H1 (cell line): ENCODE measurements at regions not wholly inside any gene's neighbourhood (a gene's known extent, or its start where the extent isn't known, plus 50 kb on each side); places are given as distances from the start of the nearest gene placed in this dataset.

Experiments used
- ASH2L ChIP-seq: fragments of 200-600, 300-600 bp; sonication (generic); IDR thresholded peaks from one replicate; pipeline ENCODE4 v1.7.1; 2017; ENCODE audit warnings: low read length
- BRCA1 ChIP-seq: IDR thresholded peaks from 2 replicates; pipeline ENCODE4 v1.6.1; 2012; ENCODE audit warnings: low read depth, low read length, improper control_type of control experiment
- CTCF ChIP-seq, 3 experiments: IDR thresholded peaks; 1 replicate in 2 of 3; 2 replicates in 1 of 3; pipeline versions ENCODE4 v1.5.1 to v1.6.1; 2011; ENCODE audit warnings: low read length in 3 of 3, mild to moderate bottlenecking in 3 of 3, inconsistent platforms in 2 of 3, low read depth in 1 of 3, moderate library complexity in 1 of 3; ENCODE audit not compliant: insufficient read depth in 1 of 3; ENCODE audit errors: control extremely low read depth in 1 of 3
- EP300 ChIP-seq, 2 experiments: IDR thresholded peaks; 1 replicate in 1 of 2; 2 replicates in 1 of 2; pipeline ENCODE4 v1.6.1; 2011 to 2012; ENCODE audit warnings: low read depth in 2 of 2, low read length in 2 of 2, mild to moderate bottlenecking in 2 of 2, borderline replicate concordance in 1 of 2, inconsistent platforms in 1 of 2, moderate library complexity in 1 of 2
- EZH2 ChIP-seq: fragments of 200-600 bp; sonication (generic); IDR thresholded peaks from 2 replicates; pipeline ENCODE4 v1.7.1; 2012; ENCODE audit warnings: low read depth, mild to moderate bottlenecking, moderate library complexity, low read length, inconsistent platforms; ENCODE audit not compliant: severe bottlenecking
- MAX ChIP-seq: IDR thresholded peaks from 2 replicates; pipeline ENCODE4 v1.6.1; 2012; ENCODE audit warnings: inconsistent platforms
- PHF8 ChIP-seq: fragments of 200-600 bp; sonication (generic); conservative IDR thresholded peaks from 2 replicates; pipeline ENCODE4 v1.7.1; 2012; ENCODE audit warnings: low read depth, mild to moderate bottlenecking, inconsistent platforms, low read length, moderate library complexity
- POLR2A ChIP-seq, 2 experiments: IDR thresholded peaks; 1 replicate in 1 of 2; 2 replicates in 1 of 2; pipeline ENCODE4 v1.6.1; 2011; ENCODE audit warnings: low read depth in 2 of 2, low read length in 2 of 2, mild to moderate bottlenecking in 2 of 2; ENCODE audit errors: control extremely low read depth in 1 of 2
- RAD21 ChIP-seq, 2 experiments: IDR thresholded peaks in 1 of 2; conservative IDR thresholded peaks in 1 of 2; 2 replicates each; pipeline ENCODE4 v1.6.1; 2011; ENCODE audit warnings: low read depth in 2 of 2, low read length in 2 of 2, improper control_type of control experiment in 1 of 2, inconsistent platforms in 1 of 2, mild to moderate bottlenecking in 1 of 2, moderate library complexity in 1 of 2
- RBBP5 ChIP-seq: IDR thresholded peaks from 2 replicates; pipeline ENCODE4 v1.7.1; 2012; ENCODE audit warnings: low read depth, mild to moderate bottlenecking, inconsistent platforms, low read length, moderate library complexity, borderline replicate concordance
- SP1 ChIP-seq: IDR thresholded peaks from 2 replicates; pipeline ENCODE4 v1.6.1; 2011; ENCODE audit warnings: low read depth, low read length
- SUZ12 ChIP-seq: fragments of 200-600 bp; sonication (generic); IDR thresholded peaks from 2 replicates; pipeline ENCODE4 v1.6.1; 2012; ENCODE audit warnings: mild to moderate bottlenecking, inconsistent platforms, low read length, moderate library complexity, mixed read lengths
- YY1 ChIP-seq: IDR thresholded peaks from 2 replicates; pipeline ENCODE4 v1.6.1; 2011; ENCODE audit warnings: low read depth, mild to moderate bottlenecking, low read length

GRCh38 chr12:87217491-87217890 lies 811.7 kb downstream of the C12orf50 start:
- no peak for TF ChIP-seq EZH2
- no peak for TF ChIP-seq RBBP5
- no peak for TF ChIP-seq CTCF (IDR thresholded peaks at IDR 0.05; ENCODE audit: control extremely low read depth in 1 of 3, insufficient read depth in 1 of 3, low read depth in 1 of 3, low read length in 3 of 3)
- TF ChIP-seq POLR2A (IDR thresholded peaks at IDR 0.05; ENCODE audit: control extremely low read depth in 1 of 2, low read depth in 2 of 2, low read length in 2 of 2) = no peak
- TF ChIP-seq RAD21 (IDR thresholded peaks at IDR 0.05 in 1 of 2, conservative IDR thresholded peaks at IDR 0.05 in 1 of 2; ENCODE audit: low read depth in 2 of 2, low read length in 2 of 2) = no peak
- TF ChIP-seq SUZ12 = no peak
- TF ChIP-seq PHF8 = no peak
- no peak for TF ChIP-seq BRCA1
- TF ChIP-seq EP300 (IDR thresholded peaks at IDR 0.05; ENCODE audit: borderline replicate concordance in 1 of 2, low read depth in 2 of 2, low read length in 2 of 2) = no peak
- TF ChIP-seq ASH2L = no peak
- no peak for TF ChIP-seq SP1
- no peak for TF ChIP-seq MAX
- TF ChIP-seq YY1 = no peak
